DMS153 (cell line): ENCODE measurements at regions not wholly inside any gene's neighbourhood (a gene's known extent, or its start where the extent isn't known, plus 50 kb on each side); places are given as distances from the start of the nearest gene placed in this dataset.

ENCODE experiments used
- DNase-seq: peaks from one replicate; lab custom pipeline; 2025; lab: John Stamatoyannopoulos, UW

GRCh38 chr11:127640561-127641451, 640.2 kb upstream of the KIRREL3 start:
- peak; percentile 50 for DNase-seq

GRCh38 chr11:127639916-127640315, 639.3 kb upstream of the KIRREL3 start:
- no peak for DNase-seq

GRCh38 chr11:127632976-127633680, 632.6 kb upstream of the KIRREL3 start:
- DNase-seq, result no peak

- no peak for DNase-seq
Measured at GRCh38 chr11:127632546-127632945, 632.0 kb upstream of the KIRREL3 start.

DNA sequence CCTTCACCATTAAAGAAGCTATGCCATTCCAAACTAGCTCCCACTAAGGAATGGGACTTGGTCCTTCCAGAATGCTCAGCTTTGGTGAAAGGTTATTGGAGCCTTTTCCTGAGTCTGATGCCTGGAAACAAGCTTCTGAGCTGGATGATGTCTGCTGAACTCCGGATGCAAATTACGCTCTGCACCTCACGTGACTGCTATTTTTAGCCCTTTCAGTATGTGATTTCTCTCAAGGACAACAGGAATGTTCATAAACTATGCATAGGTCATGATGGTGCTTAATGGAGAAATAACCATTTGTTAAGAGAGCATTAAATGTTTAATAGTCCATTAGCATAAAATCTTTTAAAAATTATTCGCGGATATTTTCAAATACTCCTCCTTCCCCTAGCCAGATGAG, 631.4 kb upstream of the KIRREL3 start:
- no peak for DNase-seq

DNA sequence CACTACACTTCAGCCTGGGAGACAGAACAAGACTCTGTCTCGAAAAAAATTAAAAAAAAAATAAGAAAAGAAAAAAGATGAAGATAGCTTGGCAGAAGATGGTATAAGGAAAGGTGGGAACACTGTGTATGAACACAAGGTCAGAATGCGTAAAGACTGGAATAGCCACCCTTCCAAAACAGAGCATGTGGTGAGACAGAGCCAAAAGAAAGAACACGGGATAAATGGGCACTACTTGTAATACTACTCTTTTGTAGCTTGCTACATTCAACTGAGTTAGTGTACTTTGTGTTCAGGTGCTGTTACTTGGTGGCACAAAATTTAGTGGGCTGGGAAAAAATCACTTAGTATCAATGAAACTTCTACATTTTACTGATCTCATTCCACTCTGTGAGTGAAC, 628.6 kb upstream of the KIRREL3 start:
- DNase-seq, result no peak

GRCh38 chr11:127628458-127628785, 627.9 kb upstream of the KIRREL3 start:
- DNase-seq, result no peak

GRCh38 chr11:127627629-127628457, 627.3 kb upstream of the KIRREL3 start:
- peak; percentile 90 for DNase-seq

DNA sequence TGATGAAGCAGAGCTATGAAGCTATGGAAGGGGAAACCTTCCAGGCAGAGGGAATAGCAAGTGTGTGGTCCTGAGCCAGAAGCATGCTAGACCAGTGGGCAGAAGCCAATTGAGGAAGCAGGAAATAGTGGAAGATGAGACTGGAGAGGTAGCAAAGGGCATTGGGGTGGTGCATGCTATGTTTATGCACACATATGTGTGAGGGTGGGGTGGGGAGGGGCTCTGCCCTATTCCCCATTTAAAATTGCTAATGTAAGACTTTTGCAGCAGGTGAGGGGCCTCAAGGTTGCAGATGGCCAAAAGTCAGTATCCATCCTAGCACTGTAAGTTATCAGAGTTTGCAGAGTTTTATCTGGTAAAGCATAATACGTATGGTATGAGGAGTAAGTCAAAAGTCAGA, 626.6 kb upstream of the KIRREL3 start:
- DNase-seq, result peak; percentile 23

GRCh38 chr11:127625402-127625801, 624.8 kb upstream of the KIRREL3 start:
- no peak for DNase-seq

DNA sequence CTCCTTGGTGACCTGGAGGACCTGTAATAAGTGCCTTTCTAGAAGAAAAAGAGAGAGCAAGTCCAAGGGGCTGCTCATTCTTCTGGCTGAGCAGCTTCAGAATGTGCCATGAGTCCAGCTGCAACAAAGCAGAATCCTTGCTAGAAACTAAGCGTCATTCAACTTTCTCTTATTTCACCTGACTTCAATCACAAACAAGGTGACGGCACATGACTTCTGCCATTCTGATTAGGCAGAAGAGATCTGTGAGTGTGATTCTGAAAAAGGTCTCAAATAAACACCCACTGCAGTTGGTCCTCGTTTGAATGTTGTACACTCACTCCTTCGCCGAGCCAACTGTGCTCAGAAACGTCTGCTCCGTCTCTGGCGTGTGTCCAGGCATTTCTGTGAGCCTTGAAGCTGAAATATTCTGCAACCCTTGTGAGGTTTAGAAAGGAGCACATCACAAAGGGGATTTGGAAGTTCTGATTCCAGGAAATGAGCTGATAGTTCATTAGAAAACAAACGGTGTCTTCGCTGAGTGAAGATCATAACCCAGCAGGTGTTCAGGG, 623.8 kb upstream of the KIRREL3 start:
- no peak for DNase-seq

DNA sequence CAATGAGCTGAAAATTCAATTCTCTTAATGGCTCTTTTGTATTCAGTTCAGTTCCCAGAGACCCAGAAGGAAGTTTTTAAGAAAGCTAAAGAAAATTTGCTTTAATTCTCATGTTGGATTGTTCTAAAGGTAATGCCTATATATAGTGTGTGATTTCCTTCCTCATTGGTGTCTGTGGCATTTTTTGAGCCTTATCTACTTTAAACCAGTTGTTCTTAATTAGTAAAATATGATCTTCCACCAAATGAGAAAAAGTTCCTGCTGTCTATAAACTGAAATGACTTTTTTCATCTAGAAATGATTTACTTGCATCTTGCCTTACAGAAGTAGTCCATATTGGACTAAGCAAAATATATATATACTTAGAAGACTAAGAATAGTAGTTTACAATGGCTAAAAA, 622.1 kb upstream of the KIRREL3 start:
- DNase-seq, result no peak

DNA sequence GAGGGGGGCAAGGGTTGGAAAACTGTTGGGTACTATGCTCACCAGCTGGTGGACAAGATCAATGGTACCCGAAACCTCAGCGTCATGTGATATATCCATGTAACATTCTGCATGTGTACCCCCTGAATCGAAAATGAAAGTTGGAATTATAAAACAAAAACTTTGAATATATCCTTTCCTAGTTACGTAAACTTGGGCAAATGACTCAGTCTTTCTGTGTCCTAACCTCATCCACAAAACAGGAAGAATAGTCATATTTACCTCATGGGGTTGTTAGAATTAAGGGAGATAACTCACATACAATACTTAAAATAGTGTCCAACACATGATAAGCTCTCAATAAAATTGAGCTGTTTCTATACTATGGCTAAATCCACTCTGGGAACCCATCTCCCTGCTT, 620.1 kb upstream of the KIRREL3 start:
- no peak for DNase-seq

GRCh38 chr11:127619946-127620345, 619.4 kb upstream of the KIRREL3 start:
- no peak for DNase-seq

DNA sequence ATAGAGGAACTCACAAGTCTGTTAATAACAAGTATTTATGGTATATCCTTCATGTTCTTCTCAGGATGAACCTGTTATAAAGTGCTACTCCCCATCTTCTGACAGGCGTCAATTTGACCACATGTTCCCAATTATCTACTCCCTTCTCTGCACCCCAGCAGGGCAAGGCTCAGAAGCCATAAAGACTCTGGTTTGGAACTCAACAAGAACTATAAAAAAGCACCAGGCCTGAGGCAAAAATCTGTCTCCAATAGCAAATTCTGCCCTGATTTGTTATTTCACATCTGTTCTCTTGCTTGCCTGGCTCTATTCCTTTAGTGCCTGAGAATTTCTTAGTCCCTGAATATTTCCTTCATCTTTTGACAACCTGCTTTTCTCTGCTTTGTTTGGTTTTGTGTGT, 618.2 kb upstream of the KIRREL3 start:
- no peak for DNase-seq

DNA sequence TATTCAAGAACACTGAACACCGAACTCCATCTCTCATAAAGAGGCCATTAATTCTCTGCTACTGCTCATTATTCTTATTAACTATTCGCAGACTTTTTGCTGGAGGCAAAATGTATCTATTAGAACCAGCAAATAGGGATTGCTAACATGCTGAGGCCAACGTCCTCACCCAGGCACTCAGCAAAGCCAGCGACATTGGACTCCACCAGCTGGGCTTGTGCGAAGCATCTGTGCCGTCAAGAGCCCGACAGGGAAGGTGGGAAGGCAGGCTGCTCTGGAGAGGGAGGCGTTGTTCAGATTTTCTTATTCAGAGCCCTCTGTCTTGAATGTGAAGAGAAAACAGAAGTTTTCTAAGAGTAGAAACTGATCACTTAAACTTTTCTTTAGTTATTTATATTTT, 615.6 kb upstream of the KIRREL3 start:
- no peak for DNase-seq

DNA sequence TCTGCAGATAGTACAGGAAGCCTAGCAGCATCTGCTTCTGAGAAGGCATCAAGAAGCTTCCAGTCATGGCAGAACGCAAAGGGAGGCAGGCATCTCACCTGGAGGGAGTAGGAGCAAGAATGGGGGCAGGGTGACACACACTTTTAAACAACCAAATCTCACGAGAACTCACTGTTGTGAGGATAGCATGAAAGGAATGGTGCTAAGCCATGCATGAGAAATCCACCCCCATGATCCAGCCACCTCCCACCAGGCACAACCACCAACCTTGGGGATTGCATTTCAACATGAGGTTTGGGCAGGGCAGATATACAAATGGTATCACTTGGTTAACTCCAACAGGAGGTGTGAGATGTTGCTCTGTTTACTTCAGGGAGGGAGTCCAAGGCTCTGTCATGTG, 612.0 kb upstream of the KIRREL3 start:
- DNase-seq, result no peak

- no peak for DNase-seq
Measured at GRCh38 chr11:127609025-127609773, 608.6 kb upstream of the KIRREL3 start.

- DNase-seq, result no peak
Measured at GRCh38 chr11:127607487-127608085, 607.0 kb upstream of the KIRREL3 start.

DNA sequence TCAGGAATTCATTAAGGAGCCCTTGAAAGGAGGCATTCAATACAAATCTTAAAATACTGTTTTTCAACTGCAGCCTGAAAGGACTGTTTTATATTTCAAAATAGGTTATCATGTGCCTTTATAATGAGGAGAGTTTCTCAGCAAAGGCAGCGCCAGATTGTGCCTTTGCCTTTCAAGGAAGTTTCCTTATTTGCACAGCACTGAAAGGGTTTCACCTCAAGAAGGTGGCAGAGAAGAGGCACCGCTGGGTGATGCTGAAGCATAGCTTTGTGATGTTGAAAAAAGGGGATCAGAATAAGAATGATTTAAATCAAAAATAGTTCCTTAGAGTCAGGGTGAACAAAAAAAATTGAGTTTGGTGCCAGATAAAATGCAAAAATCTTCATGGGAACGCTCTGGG, 601.0 kb upstream of the KIRREL3 start:
- DNase-seq, result no peak

DNA sequence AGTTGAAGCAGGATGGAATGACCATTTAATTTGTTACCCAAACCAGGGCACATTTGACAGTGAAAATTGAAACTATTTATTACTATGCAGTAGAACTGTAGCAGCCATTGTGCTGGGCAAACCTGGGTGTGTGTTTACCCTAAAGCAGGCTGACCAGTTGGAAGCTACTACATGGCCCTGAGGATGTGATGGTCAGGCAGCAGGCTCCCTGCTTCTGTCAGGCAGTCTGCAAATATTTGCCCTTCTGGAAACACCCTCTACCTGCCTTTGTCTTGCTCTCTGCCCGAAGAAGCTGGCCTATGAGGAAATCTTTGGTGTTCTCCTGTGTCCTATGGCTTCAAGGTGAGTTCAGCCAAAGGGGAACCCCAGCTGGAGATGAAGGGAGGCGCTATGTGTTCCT, 600.1 kb upstream of the KIRREL3 start:
- DNase-seq, result no peak
